HG03460 (cell line): ENCODE measurements at regions not wholly inside any gene's neighbourhood (a gene's known extent, or its start where the extent isn't known, plus 50 kb on each side); places are given as distances from the start of the nearest gene placed in this dataset.

Experiments
- ATAC-seq: cut with Tn5 transposase; IDR thresholded peaks from one replicate; pipeline ENCODE4 v1.9.1; 2021; ENCODE audit not compliant: unreplicated experiment

GRCh38 chr2:140064243-140064642 is 1284.1 kb upstream of the NXPH2 start:
- no peak for ATAC-seq

GRCh38 chr2:140063356-140063755 is 1283.2 kb upstream of the NXPH2 start:
- ATAC-seq: no peak

GRCh38 chr2:140061240-140061639 is 1281.0 kb upstream of the NXPH2 start:
- ATAC-seq: no peak

GRCh38 chr2:140057928-140058327 is 1277.7 kb upstream of the NXPH2 start:
- ATAC-seq: no peak

- ATAC-seq: no peak
Observed at GRCh38 chr2:140041811-140042210, 1261.6 kb upstream of the NXPH2 start.

GRCh38 chr2:140041239-140041638 is 1261.0 kb upstream of the NXPH2 start:
- ATAC-seq: no peak

- no peak for ATAC-seq
Observed at GRCh38 chr2:140033638-140034037, 1253.4 kb upstream of the NXPH2 start.

- ATAC-seq: no peak
Observed at GRCh38 chr2:140027966-140028365, 1247.8 kb upstream of the NXPH2 start.

GRCh38 chr2:140027320-140027719 is 1247.1 kb upstream of the NXPH2 start:
- ATAC-seq: no peak

- ATAC-seq: no peak
Observed at GRCh38 chr2:140023291-140023690, 1243.1 kb upstream of the NXPH2 start.

- no peak for ATAC-seq
Observed at GRCh38 chr2:140018541-140018940, 1238.4 kb upstream of the NXPH2 start.

GRCh38 chr2:140014204-140014546 is 1234.0 kb upstream of the NXPH2 start:
- ATAC-seq: no peak

GRCh38 chr2:140013545-140014203 is 1233.5 kb upstream of the NXPH2 start:
- ATAC-seq: no peak

- no peak for ATAC-seq
Observed at GRCh38 chr2:140011287-140011686, 1231.1 kb upstream of the NXPH2 start.

GRCh38 chr2:140002110-140002509 is 1221.9 kb upstream of the NXPH2 start:
- no peak for ATAC-seq

GRCh38 chr2:139992711-139993345 is 1212.6 kb upstream of the NXPH2 start:
- ATAC-seq: no peak

GRCh38 chr2:139992078-139992477 is 1211.9 kb upstream of the NXPH2 start:
- no peak for ATAC-seq

GRCh38 chr2:139990646-139991335 is 1210.6 kb upstream of the NXPH2 start:
- ATAC-seq: no peak

GRCh38 chr2:139969323-139969722 is 1189.1 kb upstream of the NXPH2 start:
- no peak for ATAC-seq

- no peak for ATAC-seq
Observed at GRCh38 chr2:139968588-139968987, 1188.4 kb upstream of the NXPH2 start.

GRCh38 chr2:139967665-139968064 is 1187.5 kb upstream of the NXPH2 start:
- ATAC-seq: no peak

- ATAC-seq: no peak
Observed at GRCh38 chr2:139964721-139965440, 1184.7 kb upstream of the NXPH2 start.
